ENCODE measurements at regions not wholly inside any gene's neighbourhood (a gene's known extent, or its start where the extent isn't known, plus 50 kb on each side); places are given as distances from the start of the nearest gene placed in this dataset.

DNA sequence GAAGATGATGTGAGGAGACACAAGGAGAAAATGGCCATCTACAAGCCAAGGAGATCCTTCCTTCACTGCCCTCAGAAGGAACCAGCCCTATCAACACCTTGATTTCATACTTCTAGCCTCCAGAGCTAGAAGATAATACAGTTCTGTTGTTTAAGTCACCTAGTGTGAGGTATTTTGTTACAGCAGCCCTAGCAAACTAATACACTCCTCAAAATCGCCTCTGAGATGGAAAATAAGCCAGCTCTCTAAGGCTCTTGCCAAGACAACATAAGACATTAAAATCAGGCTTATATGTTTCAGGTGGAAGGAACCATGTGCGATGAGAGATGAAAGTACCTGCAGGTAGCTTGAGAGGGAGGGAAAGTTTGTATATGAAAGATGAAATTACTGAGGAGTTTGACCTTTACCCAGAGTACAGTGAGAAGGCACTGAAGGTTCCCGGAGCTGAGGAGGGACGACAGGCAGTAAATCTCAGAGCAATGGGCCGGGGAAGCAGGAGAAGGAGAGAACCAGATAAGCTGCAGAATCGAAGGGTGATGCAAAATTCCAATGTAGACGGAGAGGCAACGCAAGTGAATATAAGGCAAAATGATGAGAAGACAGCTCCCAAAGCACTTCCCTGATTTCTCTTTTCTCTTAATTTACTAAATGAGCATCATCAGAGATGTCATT, 84.7 kb downstream of the HHIPL2 start:
- TF ChIP-seq, protein P1, sequence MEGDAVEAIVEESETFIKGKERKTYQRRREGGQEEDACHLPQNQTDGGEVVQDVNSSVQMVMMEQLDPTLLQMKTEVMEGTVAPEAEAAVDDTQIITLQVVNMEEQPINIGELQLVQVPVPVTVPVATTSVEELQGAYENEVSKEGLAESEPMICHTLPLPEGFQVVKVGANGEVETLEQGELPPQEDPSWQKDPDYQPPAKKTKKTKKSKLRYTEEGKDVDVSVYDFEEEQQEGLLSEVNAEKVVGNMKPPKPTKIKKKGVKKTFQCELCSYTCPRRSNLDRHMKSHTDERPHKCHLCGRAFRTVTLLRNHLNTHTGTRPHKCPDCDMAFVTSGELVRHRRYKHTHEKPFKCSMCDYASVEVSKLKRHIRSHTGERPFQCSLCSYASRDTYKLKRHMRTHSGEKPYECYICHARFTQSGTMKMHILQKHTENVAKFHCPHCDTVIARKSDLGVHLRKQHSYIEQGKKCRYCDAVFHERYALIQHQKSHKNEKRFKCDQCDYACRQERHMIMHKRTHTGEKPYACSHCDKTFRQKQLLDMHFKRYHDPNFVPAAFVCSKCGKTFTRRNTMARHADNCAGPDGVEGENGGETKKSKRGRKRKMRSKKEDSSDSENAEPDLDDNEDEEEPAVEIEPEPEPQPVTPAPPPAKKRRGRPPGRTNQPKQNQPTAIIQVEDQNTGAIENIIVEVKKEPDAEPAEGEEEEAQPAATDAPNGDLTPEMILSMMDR (IDR thresholded peaks at IDR 0.05; ENCODE audit: low read length): no peak
- TF ChIP-seq EZH2phosphoT487 (IDR thresholded peaks at IDR 0.05; ENCODE audit: low read length) (no peak), EZH2 (optimal IDR thresholded peaks at IDR 0.05; ENCODE audit: low read depth, low read length) (no peak)
